Loucy (cell line): ENCODE measurements at regions not wholly inside any gene's neighbourhood (a gene's known extent, or its start where the extent isn't known, plus 50 kb on each side); places are given as distances from the start of the nearest gene placed in this dataset.
A peak's percentile ranks its signal among the peaks of the same experiment; 100 is the strongest.
"Not testable (repeated sequence)": the region's sequence is repeated elsewhere in the genome, so short reads cannot be mapped to it uniquely, and the experiment has no call there.

Experiments
- CTCF ChIP-seq: fragments of 200-600 bp; sonication (generic); conservative IDR thresholded peaks from 2 replicates; pipeline ENCODE4 v1.5.1; 2014; ENCODE audit warnings: mild to moderate bottlenecking, antibody characterized with exemption, low read length
- EZH2phosphoT487 ChIP-seq: fragments of 200-600 bp; IDR thresholded peaks from 2 replicates; pipeline ENCODE4 v1.6.1; 2018; ENCODE audit warnings: antibody characterized with exemption, mild to moderate bottlenecking, moderate library complexity, borderline replicate concordance

GRCh38 chr14:106810168-106810567 is 1283.8 kb downstream of the TMEM121 start:
- peak; percentile 46; the same call in 1 of the 2 replicates for TF ChIP-seq CTCF
- TF ChIP-seq EZH2phosphoT487 = not testable (repeated sequence)
